DMS 273 (cell line): ENCODE measurements at regions not wholly inside any gene's neighbourhood (a gene's known extent, or its start where the extent isn't known, plus 50 kb on each side); places are given as distances from the start of the nearest gene placed in this dataset.
"Not testable (repeated sequence)": the region's sequence is repeated elsewhere in the genome, so short reads cannot be mapped to it uniquely, and the experiment has no call there.

Experiments
- DNase-seq: peaks from one replicate; lab custom pipeline; 2025; ENCODE audit not compliant: unreplicated experiment; lab: John Stamatoyannopoulos, UW

DNA sequence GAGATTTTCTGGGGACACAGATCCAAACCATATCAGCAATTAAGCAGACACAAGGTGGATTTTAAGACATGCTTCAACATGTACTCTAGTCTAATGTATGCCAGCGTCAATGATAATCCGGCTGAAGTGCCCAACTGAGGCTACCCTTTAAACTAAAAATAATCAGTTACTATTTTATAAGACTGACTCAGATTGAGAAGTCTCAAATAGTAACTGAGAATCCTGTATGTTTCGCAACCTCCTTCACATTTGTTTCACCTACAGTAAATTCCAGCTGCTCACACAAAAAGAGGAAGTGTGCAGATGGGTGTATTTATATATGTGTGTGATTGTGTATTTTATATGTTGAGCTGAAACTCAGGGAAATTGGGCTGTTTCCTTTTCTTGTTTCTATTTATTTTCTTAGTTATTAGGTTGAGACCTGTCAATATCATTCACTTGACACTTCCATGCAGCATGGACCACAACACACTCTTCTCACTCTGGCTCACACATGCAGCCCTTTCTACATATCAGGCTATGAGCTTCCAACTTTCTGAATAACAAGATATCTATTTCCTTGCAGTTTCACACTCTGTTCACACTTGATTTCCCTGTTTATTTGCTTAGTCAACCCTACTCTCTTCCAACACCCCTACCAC is 1224.9 kb upstream of the TMEM132C start:
- no peak for DNase-seq

DNA sequence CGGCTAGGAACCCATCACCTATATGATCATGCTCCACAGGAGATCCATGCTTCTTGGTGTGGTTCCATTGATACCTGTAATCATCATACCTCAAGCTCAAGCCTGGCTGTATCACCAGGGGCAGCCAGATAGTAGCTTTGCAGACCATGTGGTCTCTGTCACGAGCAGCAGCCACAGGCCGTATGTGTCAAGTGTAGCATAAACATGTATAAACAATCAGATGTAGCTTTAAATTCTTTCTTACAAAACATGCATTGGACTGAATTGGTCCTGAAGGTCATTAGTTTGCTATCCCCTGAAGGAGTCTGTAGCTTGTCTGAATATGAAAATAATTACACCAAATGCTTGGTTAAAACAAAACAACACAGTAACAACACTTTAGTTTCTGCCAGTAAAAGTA is 1223.2 kb upstream of the TMEM132C start:
- no peak for DNase-seq

DNA sequence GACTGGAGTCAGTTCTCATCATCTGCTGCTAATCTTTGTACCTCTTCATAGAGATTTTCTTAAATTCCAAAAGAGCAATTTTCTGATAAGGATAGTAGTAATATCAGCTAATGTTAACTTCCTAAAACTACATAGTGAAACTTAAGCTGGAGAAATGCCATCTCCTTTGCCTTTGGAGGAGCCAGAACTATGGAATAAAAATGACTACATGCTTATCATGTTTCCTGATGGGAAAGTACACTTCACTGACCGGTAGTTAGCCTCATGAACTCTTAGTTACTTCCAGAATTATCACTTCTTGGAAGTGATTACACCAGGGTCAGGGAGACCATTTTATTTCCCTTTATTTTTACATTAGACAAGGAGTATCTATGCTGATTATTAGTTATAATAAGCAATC is 1222.1 kb upstream of the TMEM132C start:
- DNase-seq = no peak

DNA sequence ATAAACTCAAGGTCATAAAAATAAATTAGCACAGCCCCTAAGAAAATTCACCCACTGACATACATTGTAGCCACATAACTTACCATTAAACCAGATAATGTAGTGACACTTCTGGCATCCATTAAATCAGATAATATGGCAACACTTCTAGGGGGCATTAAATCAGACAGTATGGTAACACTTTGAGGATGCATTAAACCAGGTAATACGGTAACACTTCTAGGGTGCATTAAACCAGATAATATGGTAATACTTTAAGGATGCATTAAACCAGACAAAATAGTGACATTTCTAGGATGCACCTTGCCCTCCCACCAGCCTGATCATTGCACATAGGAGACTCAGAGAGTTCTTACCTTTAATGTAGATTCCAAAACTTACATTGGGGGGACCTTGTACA is 1220.5 kb upstream of the TMEM132C start:
- no peak for DNase-seq

DNA sequence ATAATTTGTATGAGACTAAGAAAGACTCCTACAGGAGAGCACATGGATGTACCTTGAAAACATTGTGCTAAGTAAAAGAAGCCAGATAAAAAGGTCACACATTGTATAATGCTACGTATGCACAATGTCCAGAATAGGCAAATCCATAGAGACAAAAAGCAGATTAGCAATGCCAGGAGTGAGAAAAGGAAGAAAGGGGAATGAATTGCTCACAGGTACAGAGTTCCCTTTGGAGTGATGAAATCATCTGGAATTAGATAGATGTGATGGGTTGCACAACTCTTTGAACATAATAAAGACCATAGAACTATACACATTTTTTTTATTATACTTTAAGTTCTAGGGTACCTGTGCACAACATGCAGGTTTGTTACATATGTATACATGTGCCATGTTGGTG is 1218.9 kb upstream of the TMEM132C start:
- no peak for DNase-seq

DNA sequence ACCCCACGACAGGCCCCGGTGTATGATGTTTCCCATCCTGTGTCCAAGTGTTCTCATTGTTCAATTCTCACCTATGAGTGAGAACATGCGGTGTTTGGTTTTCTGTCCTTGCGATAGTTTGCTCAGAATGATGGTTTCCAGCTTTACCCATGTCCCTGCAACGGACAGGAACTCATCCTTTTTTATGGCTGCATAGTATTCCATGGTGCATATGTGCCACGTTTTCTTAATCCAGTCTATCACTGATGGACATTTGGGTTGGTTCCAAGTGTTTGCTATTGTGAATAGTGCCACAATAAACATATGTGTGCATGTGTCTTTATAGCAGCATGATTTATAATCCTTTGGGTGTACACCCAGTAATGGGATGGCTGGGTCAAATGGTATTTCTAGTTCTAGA is 1218.4 kb upstream of the TMEM132C start:
- DNase-seq = not testable (repeated sequence)

DNA sequence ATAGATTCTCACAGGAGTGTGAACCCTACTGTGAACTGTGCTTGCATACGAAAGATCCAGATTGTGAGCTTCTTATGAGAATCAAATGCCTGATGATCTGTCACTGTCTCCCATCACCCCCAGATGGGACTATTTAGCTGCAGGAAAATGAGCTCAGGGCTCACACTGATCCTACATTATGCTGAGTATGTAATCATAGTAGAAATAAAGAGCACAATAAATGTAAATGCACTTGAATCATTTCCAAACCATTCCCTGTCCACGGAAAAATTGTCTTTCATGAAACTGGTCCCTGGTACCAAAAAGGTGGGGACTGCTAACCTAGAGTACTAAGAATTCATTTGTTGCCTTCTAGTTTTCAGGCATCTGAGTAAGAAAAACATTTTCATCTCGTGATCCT is 1215.8 kb upstream of the TMEM132C start:
- DNase-seq = no peak

DNA sequence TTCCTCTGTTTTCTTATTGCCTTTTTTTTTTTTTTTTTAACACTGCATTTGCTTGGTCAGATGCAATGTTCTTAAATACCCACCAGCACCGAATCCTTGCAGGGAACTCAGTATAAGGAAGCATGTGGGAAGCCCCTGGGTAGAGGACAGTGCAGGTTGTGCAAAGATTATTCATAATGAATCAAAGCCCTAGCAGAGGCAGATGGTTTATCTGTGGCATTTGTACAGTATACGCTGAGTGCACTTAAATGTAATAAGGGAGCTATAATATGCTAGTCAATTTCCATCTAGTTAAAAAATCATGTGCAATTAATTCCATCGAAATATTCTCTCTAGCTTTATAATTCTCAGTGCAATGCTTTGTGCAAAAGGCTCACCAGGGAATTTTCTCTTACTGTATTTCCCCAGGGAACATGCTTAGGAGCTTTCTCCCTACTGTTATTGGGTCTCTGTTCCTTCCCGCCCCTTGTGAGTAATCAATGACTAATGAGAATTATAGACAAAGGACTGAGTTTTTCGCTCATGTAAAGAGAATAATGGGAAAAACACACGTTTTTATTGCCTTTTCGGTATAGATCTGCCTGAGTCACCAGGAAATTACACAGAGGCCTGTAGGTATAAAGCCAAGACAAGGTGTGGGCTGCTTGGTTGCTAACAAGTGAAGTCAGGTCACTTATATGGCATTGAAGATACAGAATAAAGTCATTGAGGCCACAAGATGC is 1214.3 kb upstream of the TMEM132C start:
- DNase-seq = no peak

DNA sequence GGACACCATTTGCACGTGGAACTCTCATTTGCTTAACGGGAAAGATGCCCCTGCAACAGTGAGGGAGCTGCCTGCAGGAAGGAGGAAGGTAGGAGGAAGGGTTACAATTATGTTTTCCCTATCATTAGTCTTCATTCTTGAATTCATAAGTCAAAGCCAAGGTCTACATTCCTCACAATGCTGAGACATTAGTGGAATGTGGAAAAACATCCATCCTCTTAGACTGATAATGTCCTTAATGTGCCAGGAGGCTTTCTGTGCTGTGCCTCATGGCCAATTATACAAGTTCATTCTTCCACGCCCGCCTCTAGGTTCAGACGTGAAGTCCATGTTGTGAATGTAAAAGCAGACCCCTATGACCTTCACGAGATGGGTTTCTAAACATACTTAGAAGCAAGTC is 1212.4 kb upstream of the TMEM132C start:
- DNase-seq = no peak

DNA sequence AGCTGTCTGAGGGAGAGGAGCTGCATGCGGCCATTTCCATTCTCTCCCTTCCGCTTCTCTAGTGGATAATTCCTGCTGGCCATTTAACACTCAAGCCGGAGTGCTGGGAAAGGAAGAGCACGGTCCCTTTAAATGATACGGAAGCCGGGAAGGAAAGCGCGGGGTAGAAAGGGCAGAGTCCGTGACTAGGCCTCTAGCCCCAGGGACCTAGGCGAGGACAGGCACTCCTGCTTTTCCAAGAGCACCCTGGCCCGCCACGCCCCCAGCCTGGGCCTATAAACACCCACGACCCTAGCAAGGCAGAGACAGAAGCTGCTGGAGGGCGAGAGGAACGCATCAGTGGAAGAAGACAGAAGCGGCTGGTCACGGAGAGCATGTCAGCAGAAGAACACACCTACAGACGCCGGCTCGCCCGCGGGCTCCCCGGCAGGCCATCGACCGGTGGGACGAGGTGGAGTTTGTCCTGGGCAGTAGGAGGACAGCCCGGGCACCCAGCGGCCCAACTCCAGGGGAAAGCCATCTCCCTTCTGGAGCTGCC is 1206.6 kb upstream of the TMEM132C start:
- no peak for DNase-seq

DNA sequence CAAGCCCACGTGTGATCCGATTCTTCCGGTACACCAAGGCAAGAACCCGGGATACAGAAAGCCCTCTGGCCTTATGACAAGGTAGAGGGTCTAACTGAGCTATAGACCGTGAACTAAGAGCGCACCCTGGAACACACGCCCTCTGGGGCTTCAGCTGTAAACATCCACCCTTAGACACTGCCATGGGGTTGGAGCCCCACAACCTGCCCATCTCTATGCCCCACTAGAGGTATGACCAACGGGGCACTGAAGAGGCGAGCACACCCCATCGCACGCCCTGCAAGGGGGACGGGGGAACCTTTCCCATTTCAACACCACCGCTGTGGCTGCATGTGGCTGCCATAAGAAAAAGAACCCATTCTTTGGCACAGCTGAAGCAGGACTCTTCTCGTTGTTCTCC is 1206.0 kb upstream of the TMEM132C start:
- DNase-seq = no peak

DNA sequence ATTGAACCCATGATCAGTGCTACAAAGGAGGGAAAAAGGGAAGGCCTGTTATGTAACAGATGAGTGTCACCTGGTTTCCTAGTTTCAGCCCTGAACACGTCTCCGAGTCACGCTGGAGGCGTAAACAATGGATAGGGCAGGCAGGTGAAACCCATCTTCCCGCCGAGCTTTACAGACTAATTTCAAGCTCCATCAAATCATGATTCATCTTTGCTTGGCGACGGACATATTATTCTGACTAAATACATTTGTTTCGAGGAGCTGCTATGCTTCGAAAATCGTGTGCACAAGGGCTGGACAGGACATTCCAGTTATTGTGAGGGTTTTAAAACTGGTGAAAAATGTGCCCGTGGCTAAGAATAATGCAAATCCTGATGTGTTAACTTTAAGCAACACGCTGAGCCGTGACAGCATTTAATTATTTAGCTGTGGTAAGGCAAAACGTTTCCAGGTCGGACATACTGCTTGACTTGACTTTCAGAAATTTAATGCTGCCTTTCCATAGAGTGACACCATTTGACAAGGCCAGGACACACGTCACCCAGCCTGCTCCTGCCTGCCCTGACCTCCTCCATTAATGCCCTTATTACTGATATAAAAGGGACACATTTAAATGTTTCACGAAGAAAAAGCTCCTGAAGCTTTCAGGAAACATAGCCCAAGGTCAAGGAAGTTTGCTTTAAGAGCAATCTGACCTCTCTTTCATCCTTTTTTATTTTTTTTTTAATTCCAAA is 1203.5 kb upstream of the TMEM132C start:
- no peak for DNase-seq

DNA sequence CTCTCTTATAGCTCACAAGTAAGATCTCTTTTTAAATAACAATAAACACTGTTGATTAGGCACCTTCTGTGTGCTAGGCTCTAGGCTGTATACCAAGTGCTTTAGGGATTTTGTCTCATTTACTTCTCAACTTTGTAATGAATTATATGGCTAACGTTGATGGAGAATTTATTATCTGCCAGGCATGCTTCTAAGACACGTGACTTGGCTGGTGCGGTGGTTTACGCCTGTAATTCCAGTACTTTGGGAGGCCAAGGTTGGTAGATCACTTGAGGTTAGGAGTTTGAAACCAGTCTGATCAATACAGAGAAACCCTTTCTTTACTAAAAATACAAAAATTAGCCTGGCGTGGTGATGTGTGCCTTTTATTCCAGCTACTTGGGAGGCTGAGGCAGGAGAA is 1202.8 kb upstream of the TMEM132C start:
- DNase-seq = no peak

DNA sequence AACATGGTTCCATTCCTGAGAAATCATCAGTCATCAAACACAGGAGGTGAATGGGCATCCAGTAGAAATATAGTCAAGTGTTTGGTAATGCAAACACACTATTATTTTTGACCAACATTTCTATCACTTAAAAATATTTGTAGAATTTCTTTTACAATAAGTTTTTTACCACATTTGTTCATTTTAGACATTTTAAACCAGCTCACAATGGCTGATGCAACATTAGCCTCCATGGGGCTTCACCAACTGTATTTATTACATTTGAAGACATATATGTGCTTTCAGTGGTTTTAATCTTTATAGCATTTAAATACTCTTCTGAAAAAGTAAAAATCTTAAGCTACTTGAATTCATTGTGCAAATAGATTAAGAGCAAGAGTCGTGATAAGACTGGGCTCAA is 1201.4 kb upstream of the TMEM132C start:
- DNase-seq = no peak

DNA sequence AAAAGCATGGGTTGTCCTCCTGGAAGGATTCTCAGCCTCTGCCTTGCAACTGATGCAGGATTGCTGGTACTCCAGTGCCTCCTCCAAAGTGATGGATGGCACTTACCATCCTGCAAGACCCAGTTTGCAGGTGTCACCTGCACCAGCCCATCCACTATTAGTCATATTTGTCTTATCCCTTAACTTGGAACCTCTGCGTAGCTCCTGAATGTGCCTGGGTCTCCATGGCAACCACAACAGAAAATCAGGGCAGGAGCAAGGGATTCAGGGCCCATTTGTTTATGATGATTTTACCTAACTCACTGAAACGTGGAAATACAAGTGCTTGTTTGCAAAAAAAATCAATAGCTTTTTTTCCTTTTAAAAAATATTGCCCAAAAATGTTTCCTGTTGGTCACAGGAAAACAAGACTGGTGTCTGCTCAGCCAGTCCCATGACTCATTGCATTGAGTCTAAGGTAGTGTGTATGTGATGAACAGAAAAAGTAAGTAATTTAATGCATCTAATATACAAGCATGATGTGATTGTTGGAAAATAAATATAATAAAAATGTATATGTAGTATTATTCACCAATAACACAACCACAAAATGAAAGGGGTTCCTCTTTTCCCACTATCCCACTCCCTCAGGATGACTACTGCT is 1196.3 kb upstream of the TMEM132C start:
- no peak for DNase-seq

DNA sequence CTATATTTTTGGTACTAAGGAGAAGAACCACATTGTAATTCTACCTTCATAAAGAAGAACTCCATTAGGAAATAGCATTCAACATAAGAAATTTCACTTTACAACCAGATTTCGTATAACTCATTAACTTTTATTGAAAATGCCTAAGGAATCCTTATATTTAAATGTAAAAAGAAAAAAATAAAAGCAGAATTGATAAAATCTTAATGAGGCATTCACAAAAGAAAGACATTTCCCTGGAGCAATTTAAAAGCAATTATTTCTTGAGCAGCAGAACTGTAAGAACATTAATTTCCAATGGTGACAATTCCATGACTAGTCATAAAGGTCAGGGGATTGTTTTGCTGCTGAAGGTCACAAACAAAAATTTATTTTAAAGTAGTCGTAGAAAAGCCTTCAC is 1192.8 kb upstream of the TMEM132C start:
- no peak for DNase-seq

DNA sequence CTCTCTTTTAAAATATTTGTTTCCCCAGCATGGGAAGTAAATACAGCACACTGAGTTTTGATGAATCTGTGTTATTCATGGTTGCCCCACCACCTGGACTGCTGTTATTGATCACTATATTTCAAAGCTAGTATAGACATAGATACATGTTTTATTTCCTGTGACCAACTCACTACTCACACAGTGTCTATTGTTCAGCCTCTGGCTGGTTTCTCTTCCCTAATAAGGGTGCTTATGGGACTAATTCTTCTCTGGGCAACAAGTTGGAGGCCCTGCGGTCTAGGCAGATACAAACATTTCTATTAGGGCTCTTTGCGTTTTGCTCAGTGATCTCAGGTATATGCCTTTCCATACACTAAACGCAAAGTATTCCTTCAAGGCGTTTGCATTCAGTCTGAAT is 1191.0 kb upstream of the TMEM132C start:
- no peak for DNase-seq

DNA sequence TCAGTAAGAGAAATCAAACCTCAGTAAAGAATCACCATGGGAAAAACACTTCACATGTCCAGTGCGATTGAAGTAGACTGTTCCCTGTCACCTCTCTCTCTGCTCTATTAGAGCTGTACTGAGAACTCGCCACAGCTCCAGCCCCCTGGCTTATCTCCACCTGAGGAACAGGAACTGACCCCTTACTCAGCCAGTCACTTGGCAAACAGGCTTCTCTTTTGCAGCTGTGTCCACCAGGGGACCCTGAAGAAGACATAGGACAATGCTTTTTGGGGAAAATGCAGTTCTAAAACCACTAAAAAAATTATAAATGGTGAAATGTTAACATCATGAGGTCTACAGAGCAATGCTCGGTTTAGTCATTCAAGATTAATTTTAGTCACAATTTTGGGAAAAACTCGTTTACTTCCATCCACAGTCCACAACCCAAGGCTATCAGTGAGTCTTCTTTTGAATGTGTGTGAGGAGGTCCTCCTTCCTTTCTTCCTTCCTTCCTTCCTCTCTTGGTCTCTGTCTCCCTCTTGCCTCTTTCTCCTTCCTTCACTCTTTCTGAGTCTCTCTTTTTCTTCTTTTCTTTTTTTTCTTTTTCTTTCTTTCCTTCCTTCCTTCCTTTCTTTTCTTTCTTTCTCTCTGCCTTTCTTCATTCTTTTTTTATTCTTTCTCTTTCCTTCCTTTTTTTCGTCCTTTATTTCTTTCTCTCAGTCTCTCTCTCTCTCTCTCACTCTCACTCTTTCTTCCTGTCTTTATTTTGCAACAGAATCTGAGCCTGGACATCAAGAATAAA is 1189.5 kb upstream of the TMEM132C start:
- DNase-seq = no peak

DNA sequence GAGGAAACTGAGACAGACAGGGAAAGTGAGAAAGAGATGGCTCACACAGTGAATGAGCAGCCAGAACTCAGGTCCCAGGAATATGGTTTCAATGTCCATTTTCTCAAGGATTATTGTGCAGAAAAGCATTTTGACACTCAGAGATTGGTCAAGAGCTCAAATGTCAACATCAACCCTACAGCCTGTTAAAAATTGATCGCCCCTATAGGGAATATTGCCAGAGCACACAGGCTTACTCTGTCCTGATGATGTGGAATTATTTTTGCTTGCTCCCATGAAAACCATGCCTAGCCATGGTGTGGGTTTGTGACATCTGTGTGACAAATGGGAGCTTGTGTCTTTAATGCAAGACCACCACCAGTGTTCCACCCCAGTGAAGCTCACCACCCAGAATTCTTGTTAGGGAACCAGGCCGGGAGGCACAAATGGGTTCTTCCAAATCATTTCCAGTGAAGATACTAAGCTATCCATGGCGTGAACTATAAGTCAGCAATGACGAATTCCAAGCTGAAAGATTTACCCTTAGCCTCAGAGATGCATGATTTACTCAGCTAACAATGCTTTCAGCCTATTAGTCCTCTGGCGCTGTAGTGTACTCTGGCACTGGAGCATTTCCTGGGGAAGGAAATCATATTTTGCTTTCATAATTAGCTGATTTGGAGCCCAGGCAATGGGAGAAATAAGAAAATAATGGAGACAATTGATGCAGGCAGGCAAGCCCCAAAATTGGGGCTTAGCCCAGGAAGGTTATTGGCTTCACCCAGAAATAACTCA is 1188.2 kb upstream of the TMEM132C start:
- no peak for DNase-seq

DNA sequence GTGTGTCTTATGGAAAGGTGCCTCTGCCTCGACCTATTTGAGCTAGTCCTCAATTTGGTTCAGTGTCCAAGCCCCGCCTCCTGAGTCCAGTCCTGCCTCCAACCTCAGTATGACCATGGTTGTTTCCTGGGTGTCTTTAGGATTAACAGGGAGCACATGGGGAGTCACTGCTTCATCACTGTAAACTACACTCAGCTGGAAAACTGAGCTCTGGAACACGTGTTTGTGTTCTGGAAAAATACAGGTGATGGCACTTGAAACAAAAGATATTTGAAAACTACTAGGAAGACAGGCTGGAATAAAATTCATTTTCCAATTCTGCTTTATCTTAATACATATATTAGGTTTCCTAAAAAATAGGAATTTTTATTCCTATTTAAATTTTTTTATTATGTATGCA is 1187.3 kb upstream of the TMEM132C start:
- DNase-seq = no peak
